NCI-H1417 (cell line): ENCODE measurements at regions not wholly inside any gene's neighbourhood (a gene's known extent, or its start where the extent isn't known, plus 50 kb on each side); places are given as distances from the start of the nearest gene placed in this dataset.

Experiments
- DNase-seq, 3 experiments: peaks; one replicate each; lab custom pipeline; 2025; lab: John Stamatoyannopoulos, UW

DNA sequence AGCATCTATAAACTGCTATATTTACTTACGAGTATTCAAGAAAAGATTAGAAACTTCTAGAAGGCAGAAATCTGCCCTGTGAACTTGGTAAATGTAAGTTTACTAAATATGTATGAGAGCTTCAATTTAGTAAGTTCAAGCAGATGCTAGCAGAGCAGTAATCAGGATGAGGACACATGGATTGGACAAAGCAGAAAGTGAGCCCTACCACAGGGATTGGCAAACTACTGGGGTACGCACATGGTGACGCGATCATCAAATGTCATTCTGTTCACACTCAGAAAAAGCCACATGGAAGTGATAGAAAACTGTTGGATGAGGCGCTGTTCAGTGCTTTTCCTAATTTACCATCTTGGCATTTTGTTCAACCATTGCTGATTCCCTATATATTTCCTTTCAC lies 360.2 kb upstream of the ZNF385D start:
- DNase-seq, result no peak

DNA sequence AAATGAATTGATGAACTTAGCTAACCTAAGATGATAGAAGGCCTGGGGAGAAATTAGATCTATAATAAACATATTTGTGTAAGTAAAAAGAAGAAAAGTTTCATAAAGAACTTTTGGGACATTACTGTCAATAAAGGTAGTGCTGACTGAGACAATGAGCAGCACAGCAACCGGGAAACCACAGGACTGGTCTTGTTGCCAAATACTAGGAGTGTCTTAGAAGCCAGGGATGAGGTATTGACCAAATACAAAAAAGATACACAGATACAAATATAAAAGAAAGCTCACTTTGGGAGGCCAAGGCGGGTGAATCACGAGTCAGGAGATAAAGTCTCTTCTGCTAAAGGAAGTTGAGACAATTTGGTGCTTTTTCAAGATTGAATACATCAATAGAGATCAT lies 362.4 kb upstream of the ZNF385D start:
- no peak for DNase-seq

DNA sequence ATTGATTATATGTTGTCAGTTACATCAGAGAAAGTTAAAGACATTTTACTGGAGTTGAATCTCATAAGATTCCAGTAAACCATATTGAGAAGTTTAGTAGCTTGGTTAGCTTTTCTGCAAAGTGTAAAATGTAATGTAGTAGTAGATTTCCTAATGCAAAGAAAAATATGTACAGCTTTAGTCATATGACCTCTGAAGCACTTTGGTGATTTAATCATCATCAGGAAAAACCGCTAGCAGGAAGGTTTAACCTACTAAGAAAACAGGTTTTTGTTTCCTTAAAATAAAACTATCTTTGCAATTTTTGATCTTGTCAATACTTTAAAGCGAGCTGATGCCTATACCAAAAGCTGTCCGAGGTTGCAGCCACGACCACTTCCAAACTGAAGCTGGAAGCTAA lies 364.6 kb upstream of the ZNF385D start:
- no peak for DNase-seq

DNA sequence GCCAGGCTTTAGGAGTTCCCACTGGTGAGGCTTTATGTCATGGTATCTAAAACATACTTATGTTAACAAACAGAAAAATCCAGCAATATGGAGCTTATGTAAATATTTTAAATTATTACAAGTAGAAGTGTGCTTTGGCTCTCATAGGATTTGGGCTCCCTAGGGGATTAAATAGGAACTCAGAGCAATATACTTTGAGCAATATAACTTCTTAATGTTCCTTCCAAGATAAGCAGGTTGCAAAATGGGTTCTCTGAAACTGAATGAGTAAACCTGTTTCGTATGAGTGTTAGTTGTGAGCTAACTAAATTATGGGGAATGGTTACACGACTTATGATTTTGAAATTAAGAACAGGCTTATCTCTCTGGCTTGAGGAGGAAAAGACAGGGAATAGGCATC lies 366.1 kb upstream of the ZNF385D start:
- no peak for DNase-seq

DNA sequence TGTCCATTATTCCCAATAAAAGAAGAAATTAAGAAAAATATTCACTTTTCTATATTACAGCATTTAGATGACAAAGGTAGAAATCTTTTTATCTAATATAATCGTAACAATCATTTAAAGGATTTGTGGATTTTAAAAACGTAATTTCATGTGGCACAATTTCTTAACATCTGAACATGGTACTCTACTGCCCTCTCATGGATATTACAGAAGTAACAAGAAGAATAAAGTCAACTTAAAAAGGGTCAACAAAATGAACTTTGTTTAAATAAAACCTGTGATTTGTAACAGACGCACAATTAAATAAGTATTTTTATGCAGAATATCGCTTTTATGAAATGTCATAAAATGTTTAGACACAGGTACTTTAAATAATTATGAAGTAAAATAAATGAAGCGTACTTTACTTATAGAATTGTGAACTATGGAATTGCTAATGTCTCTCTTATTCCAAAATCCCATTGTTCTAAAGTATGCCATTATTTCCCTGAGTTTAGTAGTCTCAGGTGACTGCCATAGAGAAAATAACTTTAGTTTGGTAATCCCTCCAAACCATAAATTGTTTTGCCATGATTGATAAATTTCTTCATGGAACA lies 366.8 kb upstream of the ZNF385D start:
- DNase-seq, result peak in 2 of 3 experiments; percentile 28 to 69

DNA sequence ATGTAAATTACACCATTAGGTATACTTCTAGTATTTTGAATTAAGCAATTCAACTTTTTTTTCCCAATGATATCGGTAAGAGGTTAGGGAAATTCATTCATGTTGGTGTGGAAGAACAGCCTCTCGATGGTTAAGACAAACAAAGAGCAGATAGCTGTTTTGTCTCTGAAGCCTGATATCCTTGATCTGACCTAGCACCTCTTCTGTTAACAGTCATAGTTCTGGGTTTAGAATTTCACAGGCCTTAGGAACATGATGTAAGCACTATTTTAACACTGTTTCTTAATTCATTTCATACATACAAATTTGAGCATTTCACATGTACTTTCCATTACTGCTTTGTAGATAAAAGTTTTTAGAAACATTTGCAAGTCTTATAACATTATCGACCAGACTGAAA lies 367.5 kb upstream of the ZNF385D start:
- DNase-seq, result no peak

DNA sequence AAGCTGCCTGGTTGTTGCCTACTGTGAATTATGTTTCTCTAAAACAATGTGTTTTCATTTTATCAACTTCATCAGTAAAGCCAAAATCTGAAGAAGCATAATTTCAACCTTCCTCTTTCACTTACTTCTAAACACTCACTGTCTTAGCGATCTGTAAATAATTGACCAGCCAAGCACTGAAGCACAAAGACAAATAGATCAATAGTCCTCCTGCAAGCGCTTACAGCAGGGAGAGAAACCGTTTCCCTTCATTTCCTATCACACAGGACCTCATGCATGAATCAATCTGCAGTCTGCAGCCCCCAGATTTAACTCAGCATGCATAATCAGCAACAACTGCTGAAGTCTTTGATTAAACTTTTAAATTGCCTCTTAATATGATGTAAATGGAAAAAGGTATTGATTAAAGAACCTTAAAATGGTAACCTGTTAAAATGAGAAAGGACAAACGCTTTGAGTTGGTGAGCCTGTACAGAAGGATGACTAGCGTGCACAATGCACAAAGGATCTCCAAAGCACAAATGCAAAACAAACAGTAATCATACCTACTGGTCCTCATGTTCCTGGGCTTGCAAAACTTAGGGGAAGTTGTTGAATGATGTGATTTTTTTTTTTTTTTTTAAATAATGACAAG lies 370.2 kb upstream of the ZNF385D start:
- peak in 2 of 3 experiments; percentile 15 to 54 for DNase-seq

DNA sequence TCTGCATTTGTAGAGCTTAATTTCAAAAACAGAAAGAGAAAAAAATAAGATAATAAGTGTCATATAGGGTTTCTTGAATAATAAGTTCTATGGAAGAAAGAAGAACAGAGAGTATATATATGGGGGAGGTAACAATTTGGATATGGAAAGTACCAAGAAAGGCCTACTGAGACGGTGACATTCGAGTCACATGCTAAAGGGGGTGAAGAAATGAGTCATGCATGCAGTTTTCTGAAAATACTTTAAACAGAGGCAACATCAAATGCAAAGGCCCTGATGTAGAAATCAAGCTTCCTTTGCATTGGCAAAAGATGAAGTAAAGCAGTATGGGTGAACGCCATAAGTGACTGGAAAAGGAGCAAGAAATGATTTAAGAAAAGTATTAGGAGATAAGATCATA lies 371.6 kb upstream of the ZNF385D start:
- DNase-seq, result no peak

DNA sequence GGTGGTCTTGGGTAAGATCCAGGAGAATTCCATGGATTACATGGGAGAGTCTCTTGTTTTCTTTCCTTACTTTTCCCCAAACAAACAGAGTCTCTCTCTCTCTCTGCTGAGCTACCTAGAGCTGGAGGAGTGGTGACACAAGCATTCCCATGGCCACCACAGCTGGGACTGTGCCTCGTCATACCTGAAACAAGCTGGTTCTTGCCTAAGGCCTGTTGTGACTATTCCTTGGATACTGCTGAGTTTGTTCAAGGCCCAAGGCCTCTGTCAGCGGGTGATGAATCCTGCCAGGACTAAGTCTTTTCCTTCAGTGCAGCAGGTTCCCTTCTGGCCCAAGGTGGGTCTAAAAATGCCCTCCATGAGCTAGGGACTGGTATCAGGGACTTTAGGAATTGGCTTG lies 378.1 kb upstream of the ZNF385D start:
- DNase-seq, result no peak

DNA sequence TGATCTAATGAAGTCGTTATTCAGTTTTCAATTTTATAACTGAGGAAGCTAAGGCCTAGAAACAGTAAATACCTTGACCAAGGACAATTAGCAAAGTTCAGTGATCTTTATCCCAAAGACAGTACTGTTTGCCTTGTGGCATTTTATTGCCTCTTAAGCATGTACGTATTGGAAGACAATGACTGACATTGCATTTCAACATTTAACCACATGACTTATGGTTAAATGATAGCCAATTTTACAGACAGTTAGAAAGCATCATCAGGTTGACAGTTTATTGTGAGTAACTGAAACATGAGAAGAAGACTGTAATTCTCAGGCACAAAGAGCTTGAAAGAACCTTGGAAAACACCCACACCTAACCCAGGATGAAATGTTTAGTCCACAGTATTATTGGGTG lies 390.8 kb upstream of the ZNF385D start:
- DNase-seq, result peak in 2 of 3 experiments; percentile 2 to 40

DNA sequence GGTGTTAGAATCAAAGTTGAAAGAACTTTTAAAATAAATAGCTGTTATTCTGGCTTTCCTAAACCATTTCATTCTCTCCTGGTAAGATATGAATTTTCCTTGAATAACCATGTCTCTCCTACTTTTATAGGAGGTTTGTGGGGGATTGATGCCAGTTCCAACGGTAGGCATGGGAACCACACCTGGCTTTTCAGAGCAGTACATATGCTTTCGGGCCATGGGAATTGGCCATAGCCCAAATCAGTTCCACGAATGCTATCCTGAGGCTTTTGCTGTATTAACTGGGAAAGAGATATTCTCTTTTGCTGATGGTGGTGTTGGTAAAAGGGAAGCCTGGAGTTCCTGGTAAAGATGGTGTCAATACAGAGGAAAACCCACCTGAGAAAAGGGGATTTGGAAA lies 396.2 kb upstream of the ZNF385D start:
- no peak for DNase-seq

DNA sequence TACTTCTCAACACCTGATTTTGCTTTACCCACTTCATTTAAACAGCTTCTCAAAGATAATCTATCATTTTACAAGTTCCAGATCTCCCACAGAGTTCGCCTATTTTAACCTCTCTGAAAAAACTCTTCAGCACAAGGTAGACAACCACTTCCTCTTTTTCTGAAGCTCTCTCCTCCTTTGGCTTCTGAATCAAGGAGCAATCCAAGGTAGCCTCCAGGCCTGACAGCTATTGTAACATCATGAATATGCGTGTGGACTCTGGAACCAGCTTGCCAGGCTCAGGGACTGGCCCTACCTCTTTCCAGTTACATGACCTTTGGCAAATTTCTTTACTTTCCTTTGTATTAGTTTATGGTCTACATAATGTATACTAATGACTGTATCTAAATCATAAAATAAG lies 405.9 kb upstream of the ZNF385D start:
- no peak for DNase-seq

DNA sequence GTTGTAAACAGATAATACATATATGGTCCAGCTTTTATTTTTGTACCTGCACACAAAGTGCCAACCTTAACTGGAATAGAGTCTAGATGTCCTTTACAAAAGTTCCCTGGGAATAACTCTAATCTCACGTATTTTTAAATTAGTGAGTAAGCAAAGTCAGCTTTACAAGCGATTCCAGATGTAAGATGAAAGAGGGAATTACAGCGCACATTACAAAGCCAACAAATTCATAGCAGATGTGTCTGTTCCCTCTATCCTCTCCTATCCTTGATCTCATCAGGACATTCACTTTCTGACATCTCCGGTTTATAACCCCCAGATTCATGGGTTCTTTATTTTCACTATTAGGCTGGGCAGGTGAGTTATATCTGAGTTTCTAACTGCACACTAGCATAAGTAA lies 406.8 kb upstream of the ZNF385D start:
- DNase-seq, result no peak

DNA sequence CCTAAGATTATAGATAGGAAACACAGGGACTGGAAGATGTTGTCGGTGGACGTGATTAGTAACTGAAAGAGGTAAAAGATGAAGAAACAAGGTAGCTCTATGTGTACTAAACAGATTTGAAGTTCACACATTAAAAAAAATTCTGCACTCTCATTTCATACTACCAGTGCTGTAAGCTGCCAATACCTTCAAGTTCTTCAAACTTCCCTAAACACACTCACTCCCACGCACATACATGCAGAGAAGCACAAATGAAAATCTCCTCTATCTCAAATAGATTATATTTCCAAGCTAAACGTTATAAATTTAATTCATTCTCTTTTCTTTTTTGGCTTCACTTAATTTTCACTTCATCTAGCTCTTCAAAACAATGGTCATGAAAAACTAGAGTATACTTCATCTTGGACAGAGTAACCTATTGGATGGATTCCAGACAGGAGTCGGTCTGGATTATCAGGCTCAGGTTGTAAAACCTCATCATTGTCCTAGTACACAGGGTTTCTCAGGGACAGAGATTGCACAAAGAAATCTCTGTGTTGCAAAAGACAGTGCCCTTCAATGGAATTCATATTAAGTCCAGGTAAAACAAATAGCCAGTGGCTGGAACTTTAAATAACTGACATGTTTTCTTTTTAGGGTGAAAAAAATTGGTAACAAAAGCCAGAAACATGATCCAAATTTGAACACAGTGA lies 408.1 kb upstream of the ZNF385D start:
- DNase-seq, result no peak

DNA sequence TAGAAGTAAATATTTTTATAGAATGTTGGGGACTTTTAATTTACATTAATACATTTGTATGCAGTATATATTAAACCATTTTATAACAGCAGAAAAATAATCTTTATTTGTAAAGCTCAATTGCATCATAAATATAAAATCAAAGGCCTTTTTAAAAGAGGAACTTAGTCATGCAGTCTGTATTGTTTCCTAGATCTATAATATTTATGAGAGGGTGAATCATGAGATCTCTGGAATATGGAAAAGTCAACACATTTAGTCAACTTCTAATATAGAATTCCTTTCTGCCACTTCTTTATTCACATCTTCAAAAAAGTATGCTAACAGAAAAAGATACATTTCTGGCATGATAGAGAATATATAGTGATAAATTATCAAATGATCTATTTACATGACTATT lies 410.3 kb upstream of the ZNF385D start:
- DNase-seq, result no peak

DNA sequence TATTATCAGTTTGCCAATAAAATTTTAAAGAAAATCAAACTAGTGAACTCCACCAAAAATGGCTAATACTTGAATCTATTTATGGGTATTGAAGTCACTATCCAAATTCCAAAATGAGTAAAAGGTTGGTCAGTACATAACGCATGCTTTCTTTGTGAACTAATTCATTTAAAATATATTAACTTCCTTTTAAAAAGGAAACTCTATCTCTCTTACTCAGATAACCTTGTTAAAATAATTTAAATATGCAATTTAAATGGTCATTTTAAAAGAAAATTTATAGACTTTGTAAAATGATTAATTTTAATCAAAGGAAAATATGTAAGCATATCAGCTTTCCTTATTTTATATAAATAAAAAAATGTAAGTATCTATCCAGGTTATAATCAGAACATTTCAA lies 419.4 kb upstream of the ZNF385D start:
- no peak for DNase-seq

DNA sequence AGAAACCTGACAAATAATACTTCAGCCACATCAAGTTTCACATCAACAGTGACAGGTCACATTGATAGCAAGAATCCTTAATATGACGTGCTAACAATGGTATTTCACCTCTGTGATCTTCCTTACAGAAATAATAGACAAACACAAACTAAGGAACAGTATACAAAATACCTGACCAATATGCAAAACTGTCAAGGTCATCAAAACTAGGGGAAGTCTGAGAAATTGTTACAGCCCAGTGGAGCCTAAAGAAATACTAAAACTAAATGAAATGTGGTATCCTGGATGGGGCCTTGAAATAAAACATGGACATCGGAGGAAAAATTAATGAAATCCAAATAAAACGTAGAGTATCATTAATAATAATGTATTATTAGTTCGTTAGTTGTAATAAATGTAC lies 422.0 kb upstream of the ZNF385D start:
- DNase-seq, result no peak

DNA sequence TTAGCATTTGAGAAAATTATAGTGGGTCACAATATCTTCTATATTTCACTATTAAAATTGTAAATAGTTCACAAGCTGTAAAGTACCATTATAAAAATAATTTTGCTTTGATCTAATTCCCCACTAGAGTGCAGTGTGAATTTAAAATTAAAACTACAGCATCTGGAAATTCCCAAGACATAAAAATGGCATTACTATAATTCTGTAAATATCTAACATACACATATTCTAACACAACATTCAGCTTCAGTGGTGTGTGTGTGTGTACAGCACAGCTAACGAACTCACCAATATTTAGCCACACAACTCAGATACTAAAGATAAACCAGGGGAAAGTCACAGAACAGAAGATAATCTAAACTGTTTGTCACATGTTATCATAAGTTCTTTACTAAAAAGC lies 424.9 kb upstream of the ZNF385D start:
- peak in 1 of 3 experiments; percentile 11 for DNase-seq

DNA sequence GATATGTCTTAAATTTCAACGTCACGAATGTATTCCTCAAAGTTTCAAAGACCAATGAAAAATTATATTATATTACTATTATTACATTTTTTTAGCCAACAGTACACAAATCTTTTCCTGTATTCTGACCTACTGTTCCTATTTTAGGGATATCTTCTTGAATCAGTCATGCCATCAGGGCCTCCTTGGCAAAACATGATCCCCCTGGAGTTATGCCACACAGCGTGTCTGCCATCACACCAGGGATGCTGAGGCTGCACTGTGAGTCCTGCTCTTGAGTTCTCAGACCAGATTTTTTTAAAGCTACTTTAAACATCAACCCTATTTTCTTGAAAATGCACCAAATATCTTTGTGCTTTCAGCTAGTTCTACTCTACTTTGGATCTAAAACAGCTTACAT lies 425.9 kb upstream of the ZNF385D start:
- no peak for DNase-seq

DNA sequence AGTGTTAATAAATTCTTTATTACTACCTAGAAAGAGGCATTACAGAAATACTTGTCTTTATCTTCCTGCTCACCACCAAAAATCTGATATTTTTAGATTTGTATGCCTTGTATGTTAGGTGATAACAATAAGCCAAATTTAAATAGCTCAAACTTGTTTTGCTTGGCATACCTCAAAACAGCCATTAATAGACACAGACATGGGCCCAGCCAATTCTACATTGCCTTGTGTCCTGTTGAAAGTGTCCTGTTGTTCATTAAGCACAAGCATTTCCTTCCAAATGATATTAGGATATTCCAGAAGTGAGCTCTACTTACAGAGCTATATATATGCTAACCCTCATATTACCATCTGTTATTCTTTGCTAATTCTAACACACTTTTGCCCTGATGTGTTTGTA lies 438.6 kb upstream of the ZNF385D start:
- no peak for DNase-seq

DNA sequence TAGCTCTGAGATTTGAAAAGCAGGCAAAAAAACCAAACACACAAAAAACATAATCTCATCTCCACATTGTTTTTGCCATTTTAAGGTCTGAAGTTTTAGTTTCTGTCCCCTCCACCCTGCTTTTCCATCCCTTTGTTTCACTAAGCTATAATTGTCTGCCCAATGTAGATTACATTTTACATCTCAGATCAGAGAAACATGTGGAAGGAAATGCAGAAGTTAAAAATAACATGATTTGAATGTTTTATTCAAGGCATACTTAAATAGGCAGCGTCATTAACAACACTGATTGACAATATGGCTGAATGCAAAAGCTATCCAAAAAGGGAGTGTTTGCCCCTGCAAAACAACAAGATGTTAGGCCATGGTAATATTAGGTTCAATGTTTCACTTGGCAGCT lies 448.1 kb upstream of the ZNF385D start:
- DNase-seq, result no peak

DNA sequence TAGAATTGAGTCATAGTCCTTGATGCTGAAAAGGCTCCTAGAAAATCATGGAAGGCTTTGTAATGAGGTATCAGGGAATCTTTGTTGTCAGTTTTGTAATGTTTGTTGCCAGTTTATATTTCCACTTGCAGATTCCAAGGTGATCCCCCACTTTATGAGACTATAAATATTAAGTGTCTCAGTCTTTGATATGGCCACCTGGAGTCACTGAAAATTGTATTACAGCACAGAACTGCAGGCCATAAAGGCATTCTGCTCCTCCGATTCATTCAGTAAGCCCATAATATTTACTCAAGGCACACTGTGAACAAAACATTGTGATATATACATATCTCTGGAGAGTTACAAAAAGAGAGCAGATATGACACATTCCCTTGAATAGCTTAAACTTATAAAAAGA lies 457.8 kb upstream of the ZNF385D start:
- peak in 1 of 3 experiments; percentile 4 for DNase-seq

DNA sequence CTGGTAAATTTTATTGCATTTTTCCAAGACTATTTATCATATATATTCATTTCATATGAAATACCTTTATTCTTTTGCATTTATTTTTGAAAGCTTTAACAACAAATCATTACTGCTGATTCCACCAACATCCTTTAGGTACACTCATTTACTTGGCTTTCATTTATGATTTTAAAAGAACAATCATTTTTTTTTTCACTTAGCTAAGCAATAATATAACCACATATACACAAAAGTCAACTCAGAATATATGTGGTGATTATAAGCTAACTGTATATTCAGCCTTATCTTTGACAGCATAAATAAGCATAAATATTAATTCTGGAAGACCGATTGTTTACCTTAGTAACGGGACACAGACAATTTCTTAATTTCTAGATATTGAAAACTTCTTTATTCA lies 458.6 kb upstream of the ZNF385D start:
- no peak for DNase-seq

DNA sequence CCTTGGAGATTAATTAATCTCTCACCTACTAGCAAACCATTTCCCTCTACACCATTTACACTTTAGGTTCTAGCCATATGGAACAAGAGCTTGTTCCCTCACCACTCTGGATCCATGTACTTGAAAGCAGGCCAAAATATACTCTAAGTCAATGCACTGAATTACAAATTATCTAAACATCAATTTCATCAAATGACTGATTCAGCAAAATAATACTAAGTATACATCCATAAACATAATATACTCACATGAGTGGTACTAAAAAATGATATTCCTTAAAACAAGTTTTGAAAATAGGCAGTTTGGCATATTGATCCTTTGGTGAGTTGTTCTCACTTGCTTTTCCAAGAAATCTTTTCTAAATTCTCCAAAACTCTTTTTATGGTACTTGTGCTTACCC lies 459.7 kb upstream of the ZNF385D start:
- DNase-seq, result no peak
